ENCODE measurements at regions not wholly inside any gene's neighbourhood (a gene's known extent, or its start where the extent isn't known, plus 50 kb on each side); places are given as distances from the start of the nearest gene placed in this dataset.
A peak's percentile ranks its signal among the peaks of the same experiment; 100 is the strongest.

DNA sequence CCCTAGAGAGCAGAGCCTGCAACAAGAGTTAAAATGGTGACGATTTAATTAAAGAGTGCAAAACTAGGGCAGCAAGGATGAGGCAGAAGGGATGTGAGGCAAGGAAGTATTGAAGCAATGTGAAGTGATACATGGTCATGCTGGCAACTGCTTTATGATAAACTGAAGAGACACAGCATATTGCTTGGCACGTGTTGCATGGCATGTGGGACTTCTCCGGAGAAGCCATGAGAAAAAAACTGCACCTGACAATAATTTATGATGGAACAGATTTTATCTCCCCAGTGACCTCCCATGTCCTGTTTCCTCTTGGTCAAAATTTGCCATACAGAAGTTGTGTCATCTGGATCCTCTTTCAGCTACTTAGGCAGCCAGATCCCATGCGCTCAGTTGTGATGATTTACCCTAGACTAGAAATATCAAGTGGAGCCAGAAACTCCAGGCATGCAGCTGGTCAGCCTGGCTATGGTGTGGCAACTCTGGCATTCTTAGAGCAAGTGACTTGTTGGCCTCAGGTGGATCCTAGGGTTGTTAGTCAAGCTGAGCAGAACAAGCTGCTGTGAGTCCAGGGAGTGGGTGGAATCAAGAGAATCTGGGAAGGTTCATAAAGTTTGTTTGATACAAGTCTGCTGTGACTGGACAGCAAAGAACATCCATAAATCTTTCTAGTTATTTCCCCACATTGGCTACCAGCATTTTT, 611.4 kb upstream of the USP24 start:
- peak overlapping the region in 1 of 4 donors; percentile 51 for H3K27ac ChIP-seq (replicated peaks in 1 of 4)
- peaks cover 0 to 9% (median 2%) of the 10 kb centered on the region in 4 donors for H3K4me1 ChIP-seq
- no peak overlapping the region for H3K4me3 ChIP-seq
- DNase-seq (ENCODE audit: extremely low spot score) = no peak
- TF ChIP-seq POLR2A (IDR thresholded peaks at IDR 0.05; ENCODE audit: low read depth) (no peak), POLR2AphosphoS5 (IDR thresholded peaks at IDR 0.05) (peak in 1 of 2 donors; percentile 30)
- H3K27me3 ChIP-seq = no peaks in the 10 kb centered on the region
- WGBS = 82% methylated on average over 3 of the region's 4 CpGs
- H3K36me3 ChIP-seq = no peaks in the 10 kb centered on the region
- H3K9me3 ChIP-seq = no peaks in the 10 kb centered on the region
- intact Hi-C loops (cut with DNase I) = no loop called here

- H3K9me3 ChIP-seq = no peaks in the 10 kb centered on the region
- no peaks in the 10 kb centered on the region for H3K27me3 ChIP-seq
- H3K36me3 ChIP-seq = no peaks in the 10 kb centered on the region
- TF ChIP-seq POLR2AphosphoS5 (IDR thresholded peaks at IDR 0.05) = no peak
- no peak for TF ChIP-seq POLR2A (IDR thresholded peaks at IDR 0.05; ENCODE audit: low read depth)
- TF ChIP-seq EP300 (IDR thresholded peaks at IDR 0.05) = no peak
- TF ChIP-seq, protein P1, sequence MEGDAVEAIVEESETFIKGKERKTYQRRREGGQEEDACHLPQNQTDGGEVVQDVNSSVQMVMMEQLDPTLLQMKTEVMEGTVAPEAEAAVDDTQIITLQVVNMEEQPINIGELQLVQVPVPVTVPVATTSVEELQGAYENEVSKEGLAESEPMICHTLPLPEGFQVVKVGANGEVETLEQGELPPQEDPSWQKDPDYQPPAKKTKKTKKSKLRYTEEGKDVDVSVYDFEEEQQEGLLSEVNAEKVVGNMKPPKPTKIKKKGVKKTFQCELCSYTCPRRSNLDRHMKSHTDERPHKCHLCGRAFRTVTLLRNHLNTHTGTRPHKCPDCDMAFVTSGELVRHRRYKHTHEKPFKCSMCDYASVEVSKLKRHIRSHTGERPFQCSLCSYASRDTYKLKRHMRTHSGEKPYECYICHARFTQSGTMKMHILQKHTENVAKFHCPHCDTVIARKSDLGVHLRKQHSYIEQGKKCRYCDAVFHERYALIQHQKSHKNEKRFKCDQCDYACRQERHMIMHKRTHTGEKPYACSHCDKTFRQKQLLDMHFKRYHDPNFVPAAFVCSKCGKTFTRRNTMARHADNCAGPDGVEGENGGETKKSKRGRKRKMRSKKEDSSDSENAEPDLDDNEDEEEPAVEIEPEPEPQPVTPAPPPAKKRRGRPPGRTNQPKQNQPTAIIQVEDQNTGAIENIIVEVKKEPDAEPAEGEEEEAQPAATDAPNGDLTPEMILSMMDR (IDR thresholded peaks at IDR 0.05) = no peak
- intact Hi-C loops (cut with DNase I) = no loop called here
- no peak overlapping the region for H3K4me3 ChIP-seq
- H3K4me1 ChIP-seq = peaks cover 0 to 9% (median 2%) of the 10 kb centered on the region in 4 donors
- DNase-seq (ENCODE audit: extremely low spot score) = no peak
- WGBS = 80% methylated on average over 1 of the region's 1 CpG
- H3K27ac ChIP-seq (replicated peaks in 1 of 4) = no peak overlapping the region
These were observed 610.3 kb upstream of the USP24 start for GRCh38 chr1:55825461-55825860.

DNA sequence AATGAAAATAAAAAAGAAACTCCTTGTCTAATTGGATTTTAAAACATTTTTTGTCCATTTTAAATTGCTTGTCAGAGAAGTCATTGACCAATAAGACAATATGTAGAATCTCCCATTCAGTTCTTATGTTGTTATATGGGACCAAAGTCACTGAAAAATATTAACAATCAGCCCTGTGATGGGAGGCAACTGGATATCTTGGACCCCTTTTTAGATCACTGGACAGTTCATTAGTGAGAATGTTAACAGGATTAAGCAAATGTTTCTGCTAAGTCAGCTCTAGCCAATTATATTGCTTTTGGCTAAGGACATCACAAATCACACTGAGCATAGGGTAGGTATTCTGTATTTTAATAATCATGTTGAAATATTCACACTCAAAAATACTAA, 609.1 kb upstream of the USP24 start:
- H3K36me3 ChIP-seq = no peaks in the 10 kb centered on the region
- intact Hi-C loops (cut with DNase I) = no loop called here
- no peak overlapping the region for H3K27ac ChIP-seq (replicated peaks in 1 of 4)
- H3K27me3 ChIP-seq = no peaks in the 10 kb centered on the region
- TF ChIP-seq EP300 (IDR thresholded peaks at IDR 0.05) (no peak), POLR2A (IDR thresholded peaks at IDR 0.05; ENCODE audit: low read depth) (no peak), POLR2AphosphoS5 (IDR thresholded peaks at IDR 0.05) (no peak)
- TF ChIP-seq, protein P1 (IDR thresholded peaks at IDR 0.05) = no peak
- peaks cover 0 to 9% (median 2%) of the 10 kb centered on the region in 4 donors for H3K4me1 ChIP-seq
- no peaks in the 10 kb centered on the region for H3K9me3 ChIP-seq
- no peak for DNase-seq (ENCODE audit: extremely low spot score)
- no peak overlapping the region for H3K4me3 ChIP-seq

- TF ChIP-seq, protein P1 (IDR thresholded peaks at IDR 0.05) = no peak
- TF ChIP-seq EP300 (IDR thresholded peaks at IDR 0.05) (no peak), POLR2A (IDR thresholded peaks at IDR 0.05; ENCODE audit: low read depth) (no peak), POLR2AphosphoS5 (IDR thresholded peaks at IDR 0.05) (no peak)
- Histone ChIP-seq H3K9me3 (no peaks in the 10 kb centered on the region), H3K4me1 (peaks cover 0 to 9% (median 2%) of the 10 kb centered on the region in 4 donors), H3K36me3 (no peaks in the 10 kb centered on the region), H3K4me3 (no peak overlapping the region), H3K27me3 (no peaks in the 10 kb centered on the region), H3K27ac (replicated peaks in 1 of 4) (no peak overlapping the region)
- no peak for DNase-seq (ENCODE audit: extremely low spot score)
- intact Hi-C loops (cut with DNase I) = no loop called here
- WGBS = 82% methylated on average over 6 of the region's 6 CpGs
These were observed 608.5 kb upstream of the USP24 start for GRCh38 chr1:55823541-55824250.

- 88% methylated on average over 2 of the region's 2 CpGs for WGBS
- peaks cover 0 to 6% (median 0%) of the 10 kb centered on the region in 4 donors for H3K4me1 ChIP-seq
- TF ChIP-seq, protein P1 (IDR thresholded peaks at IDR 0.05) = no peak
- TF ChIP-seq POLR2A (IDR thresholded peaks at IDR 0.05; ENCODE audit: low read depth) = no peak
- no peak for TF ChIP-seq POLR2AphosphoS5 (IDR thresholded peaks at IDR 0.05)
- no peak for TF ChIP-seq EP300 (IDR thresholded peaks at IDR 0.05)
These were observed 607.7 kb upstream of the USP24 start for GRCh38 chr1:55822891-55823290.

More at GRCh38 chr1:55822891-55823290, 607.7 kb upstream of the USP24 start:
- H3K27ac ChIP-seq (replicated peaks in 1 of 4) = no peak overlapping the region
- no peak overlapping the region for H3K4me3 ChIP-seq
- no peaks in the 10 kb centered on the region for H3K9me3 ChIP-seq
- H3K36me3 ChIP-seq = no peaks in the 10 kb centered on the region
- H3K27me3 ChIP-seq = no peaks in the 10 kb centered on the region
- intact Hi-C loops (cut with DNase I) = no loop called here
- DNase-seq (ENCODE audit: extremely low spot score) = no peak
